Cerebellar nuclear complex (tissue), 1 donor: ENCODE measurements at regions not wholly inside any gene's neighbourhood (a gene's known extent, or its start where the extent isn't known, plus 50 kb on each side); places are given as distances from the start of the nearest gene placed in this dataset.

Experiments
- DNase-seq, 2 experiments: peaks; one replicate each; lab custom pipeline; 2025; lab: John Stamatoyannopoulos, UW

- DNase-seq, result no peak
These were observed 327.5 kb upstream of the SPRY2 start for GRCh38 chr13:80668452-80668851.

GRCh38 chr13:80666782-80667552 is 326.0 kb upstream of the SPRY2 start:
- no peak for DNase-seq

DNA sequence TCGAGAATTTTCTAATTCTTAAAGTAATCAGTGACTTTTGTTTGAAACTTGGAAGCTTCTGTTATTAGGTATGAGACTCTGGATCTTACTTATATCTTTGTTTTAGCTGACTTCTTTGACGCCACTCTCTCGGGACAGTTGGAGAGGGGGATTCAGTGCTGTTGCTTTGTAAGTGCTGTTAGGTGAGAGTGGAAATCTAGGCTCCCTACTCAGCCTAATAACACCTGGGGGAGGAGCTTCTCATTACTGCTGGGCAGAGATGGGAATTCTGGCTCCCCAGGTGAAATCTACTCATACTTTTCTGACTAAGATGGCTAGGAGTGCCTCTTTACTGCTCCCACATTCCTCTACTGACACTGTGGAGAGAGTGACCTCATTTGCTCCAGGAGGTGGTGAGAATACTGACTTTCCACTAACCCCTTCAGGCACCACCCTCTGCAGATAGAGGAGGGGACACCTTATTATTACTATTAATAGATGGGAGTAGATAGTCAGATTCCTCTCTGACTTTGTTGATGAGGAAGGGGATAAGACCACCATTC is 324.9 kb upstream of the SPRY2 start:
- DNase-seq, result no peak

DNA sequence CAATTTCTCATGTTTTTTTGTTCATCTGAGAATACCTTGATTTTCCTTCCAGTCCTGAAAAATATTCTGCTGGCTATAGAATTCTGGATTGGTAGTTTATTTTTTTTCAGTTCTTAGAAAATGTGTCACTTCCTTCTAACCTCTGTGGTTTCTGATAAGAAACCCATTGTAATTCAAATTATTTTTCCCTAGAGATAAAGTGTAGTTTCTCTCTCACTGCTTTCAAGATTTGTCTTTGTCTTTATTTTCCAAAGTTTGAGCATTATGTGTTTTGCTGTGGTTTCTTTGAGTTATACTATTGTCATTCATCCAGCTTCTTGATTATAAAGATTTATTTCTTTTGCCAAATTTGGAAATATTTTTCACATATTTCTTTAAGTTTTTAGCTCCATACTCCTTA is 324.0 kb upstream of the SPRY2 start:
- DNase-seq, result no peak

GRCh38 chr13:80663788-80664187 is 322.9 kb upstream of the SPRY2 start:
- DNase-seq, result no peak

GRCh38 chr13:80658705-80659104 is 317.8 kb upstream of the SPRY2 start:
- no peak for DNase-seq

DNA sequence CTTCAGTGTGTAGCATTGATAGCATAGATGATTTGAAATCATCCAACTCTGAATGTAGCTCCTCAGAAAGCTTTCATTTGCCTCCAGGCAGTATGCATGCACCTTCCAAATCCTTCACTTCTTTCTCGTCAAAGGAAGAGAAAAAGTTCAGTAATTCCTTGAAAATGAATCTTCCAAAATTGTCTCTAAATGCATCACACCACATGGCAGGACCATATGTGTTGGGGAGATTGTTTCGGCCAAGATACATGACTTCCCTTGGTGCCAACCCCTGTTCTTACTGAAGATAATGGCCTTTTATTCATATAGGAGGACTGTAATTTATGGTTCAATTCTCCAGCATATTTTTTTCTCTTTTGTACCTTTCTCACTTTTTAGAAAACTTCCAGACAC is 315.6 kb upstream of the SPRY2 start:
- DNase-seq, result no peak

DNA sequence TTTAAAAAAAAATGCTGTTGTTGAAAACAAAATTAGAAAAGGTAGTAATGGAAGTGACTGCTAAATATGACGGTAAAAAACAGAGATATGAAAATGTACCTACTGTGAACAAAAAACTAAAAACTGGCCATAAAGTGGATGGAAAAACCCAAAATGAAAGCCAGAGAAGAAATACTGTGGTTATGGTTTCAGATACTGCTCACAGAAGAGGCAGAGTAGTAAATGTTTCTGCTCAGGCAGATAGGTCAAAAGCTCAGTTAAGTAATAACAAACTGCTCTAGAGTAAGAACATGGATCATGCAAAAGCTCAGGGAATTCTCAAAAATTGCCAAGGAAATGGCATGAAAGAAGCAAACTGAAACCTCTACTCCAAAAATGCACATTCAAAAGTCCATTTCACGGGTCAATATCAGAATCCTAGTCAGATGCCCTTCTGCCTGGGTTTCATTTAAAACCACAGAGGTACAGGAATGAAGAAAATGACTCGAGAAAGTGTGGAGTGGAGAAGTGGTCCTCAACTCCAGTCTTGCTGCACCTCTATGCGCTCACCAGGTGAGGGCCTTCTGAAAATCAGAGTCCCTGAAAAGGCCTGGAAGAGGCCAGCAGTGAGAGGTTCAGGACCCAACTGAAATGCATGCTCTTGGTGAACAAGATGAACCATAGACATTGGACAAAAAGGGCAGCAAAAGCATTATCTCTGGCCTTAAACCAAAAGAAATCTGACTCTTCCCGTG is 315.0 kb upstream of the SPRY2 start:
- DNase-seq, result no peak

DNA sequence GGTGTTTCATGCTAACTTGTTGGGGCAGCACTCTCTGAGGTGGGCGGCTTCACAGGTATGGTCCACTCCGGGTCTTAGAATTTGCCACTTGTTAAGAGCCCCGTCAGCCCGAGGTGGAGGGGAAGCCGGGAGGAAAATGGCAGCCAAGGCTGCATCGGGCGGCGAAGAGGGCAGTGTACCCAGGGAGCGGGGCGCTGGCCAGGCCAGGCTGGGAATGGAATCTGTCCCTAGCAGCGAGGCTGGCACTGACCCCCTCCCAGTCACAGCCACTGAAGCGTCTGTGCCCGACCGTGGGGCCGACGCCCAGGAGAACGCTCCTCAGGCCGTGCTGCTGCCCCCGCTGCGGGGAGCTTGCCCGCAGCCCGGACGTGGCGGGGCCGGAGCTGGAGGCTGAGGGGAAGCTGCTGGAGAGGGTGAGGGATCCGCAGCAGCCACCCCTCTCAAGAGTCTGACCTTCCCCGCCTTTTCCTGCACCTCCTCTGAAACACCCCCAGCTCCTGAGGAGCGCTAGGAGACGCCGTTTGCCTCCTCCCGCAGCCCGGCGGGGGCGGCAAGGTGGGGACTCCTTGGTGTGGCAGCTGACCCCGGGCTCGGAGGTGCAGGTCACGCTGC is 313.8 kb upstream of the SPRY2 start:
- no peak for DNase-seq

DNA sequence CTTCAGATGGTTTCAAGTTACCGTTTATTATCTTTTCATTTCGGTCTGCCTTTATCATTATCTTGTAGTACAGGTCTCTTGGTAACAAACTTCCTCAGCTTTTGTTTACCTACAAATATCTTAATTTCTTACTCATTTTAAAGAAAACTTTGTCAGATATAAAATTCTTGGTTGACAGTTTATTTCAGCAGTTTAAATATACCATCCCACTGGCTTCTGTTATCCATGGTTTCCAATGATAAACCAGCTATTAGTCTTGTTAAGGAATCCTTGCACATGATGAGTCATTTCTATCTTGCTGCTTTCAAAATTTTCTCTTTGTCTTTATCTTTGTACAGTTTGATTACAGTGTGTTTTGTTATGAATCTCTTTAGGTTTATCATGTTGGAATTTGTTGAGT is 308.3 kb upstream of the SPRY2 start:
- DNase-seq, result no peak

GRCh38 chr13:80642641-80643040 is 301.7 kb upstream of the SPRY2 start:
- DNase-seq, result no peak

GRCh38 chr13:80633251-80633650 is 292.3 kb upstream of the SPRY2 start:
- DNase-seq, result no peak

DNA sequence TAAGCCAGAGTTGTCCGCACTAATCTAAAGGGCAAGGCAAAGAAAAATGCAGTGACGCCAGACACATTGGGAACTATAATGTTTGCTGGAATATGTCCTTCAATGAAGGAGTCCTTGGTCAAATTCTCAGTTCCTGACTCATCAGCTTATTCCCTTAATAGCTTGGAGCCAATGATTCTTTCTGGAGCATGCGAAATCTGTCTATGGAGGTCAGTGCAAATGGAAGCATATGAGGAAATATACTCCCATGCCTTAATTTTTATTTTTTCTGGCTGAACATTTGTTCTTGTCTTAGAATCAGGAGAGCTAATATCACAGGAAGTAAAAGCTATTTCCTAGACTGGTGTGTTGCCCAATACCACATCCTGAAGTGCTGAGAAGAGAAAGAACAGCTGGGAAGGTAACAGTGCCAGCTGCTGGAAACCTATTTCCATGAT is 289.8 kb upstream of the SPRY2 start:
- DNase-seq, result no peak

GRCh38 chr13:80618781-80619180 is 277.9 kb upstream of the SPRY2 start:
- DNase-seq, result no peak

- no peak for DNase-seq
These were observed 271.9 kb upstream of the SPRY2 start for GRCh38 chr13:80612804-80613203.

DNA sequence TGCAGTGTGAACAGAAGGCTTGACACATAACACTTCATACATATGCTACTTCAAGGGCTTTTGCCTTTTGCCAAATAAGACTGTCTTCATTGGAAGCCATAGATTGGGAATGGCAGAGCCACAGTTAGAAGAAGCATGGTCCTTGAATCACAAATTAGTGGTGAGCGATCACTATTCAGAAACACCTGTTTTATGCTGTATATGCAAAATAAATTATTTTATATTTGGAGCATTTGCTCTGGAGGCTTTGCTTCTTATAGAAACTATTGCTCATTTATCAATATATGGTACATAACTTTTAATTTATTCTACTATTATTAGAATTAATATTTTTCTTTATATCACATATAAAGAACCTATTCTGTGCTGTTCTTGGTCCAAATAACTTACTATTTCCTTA is 270.4 kb upstream of the SPRY2 start:
- no peak for DNase-seq

DNA sequence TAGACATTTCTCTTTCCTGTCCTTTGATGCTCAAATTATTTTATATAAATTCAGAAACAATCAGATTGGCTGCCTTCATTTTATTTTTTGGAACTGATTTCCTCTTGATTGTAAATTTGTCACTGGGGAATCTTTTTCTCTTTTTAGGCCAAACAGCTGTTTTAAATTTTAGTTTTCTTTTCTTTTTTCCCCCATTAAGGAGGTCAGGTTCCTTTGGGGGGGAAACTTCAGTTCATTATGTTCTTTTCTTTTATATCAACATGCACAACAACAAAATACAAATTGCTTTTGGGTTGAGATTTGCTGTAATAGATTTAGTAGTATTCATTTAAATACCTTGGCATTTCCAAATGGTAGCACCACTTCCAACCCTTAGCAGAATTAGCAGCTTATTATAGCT is 264.8 kb upstream of the SPRY2 start:
- no peak for DNase-seq

DNA sequence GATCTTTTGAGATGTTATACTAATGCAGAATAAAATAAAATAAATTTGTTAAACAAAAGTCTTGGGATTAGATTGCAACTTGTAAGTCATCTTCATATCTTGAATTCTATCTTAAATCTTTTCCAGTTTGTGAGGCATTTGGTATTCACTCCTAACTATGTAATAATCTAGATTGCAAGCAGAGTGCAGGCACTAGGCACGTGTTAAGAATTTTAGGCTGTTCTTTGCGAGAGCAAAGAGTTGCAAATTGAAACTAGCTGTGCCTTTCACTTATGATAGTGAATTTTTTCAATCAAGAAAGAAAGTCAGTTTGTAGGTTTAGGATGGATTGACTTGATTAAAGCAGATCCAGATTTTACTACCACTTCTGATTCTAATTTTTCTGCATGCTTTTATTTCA is 264.1 kb upstream of the SPRY2 start:
- DNase-seq, result no peak

- DNase-seq, result no peak
These were observed 263.2 kb upstream of the SPRY2 start for GRCh38 chr13:80604098-80604497.

GRCh38 chr13:80603351-80603750 is 262.4 kb upstream of the SPRY2 start:
- DNase-seq, result no peak

- DNase-seq, result no peak
These were observed 258.8 kb upstream of the SPRY2 start for GRCh38 chr13:80599765-80600164.

DNA sequence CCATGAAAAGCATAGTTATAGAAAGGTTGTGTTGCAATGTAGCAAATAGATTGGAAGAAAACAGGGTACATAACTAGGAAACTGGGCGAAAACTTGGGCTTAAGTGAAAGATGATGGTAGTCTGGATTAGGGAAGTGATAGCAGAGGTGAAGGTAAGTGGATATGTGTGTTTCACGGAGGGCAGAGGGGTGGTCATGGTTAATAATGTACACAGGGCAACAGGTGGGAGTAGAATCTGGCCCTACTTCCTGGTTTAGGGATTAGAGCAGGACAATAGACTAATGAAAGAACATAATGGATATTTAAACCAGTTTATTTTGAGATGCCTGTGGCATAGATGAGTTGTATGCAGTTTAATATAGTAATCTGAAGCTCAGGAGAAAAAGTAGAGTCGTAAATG is 257.3 kb upstream of the SPRY2 start:
- no peak for DNase-seq
